CD14-positive monocyte (primary cell): ENCODE measurements at regions not wholly inside any gene's neighbourhood (a gene's known extent, or its start where the extent isn't known, plus 50 kb on each side); places are given as distances from the start of the nearest gene placed in this dataset.
"Not testable (repeated sequence)": the region's sequence is repeated elsewhere in the genome, so short reads cannot be mapped to it uniquely, and the experiment has no call there.

Experiments
- DNase-seq, 3 donors: peaks; one replicate each; pipeline ENCODE4 v3.0.0-alpha.2; 2011 to 2022
- H2AFZ ChIP-seq: 2 replicates; pipeline ENCODE4 v1.6.0; 2012; ENCODE audit warnings: mild to moderate bottlenecking, low read depth, low read length, inconsistent platforms; ENCODE audit not compliant: insufficient read depth, poor library complexity, severe bottlenecking
- H3K27ac ChIP-seq, 2 donors: 1 replicate in 1 of 2; 2 replicates in 1 of 2; pipeline ENCODE4 v1.5.1; 2012 to 2013; ENCODE audit warnings: low read length in 2 of 2, control low read depth in 1 of 2, inconsistent platforms in 1 of 2, low read depth in 1 of 2, mild to moderate bottlenecking in 1 of 2
- H3K27me3 ChIP-seq, 2 donors: one replicate each; pipeline versions ENCODE4 v1.6.0 to v1.6.1; 2011 to 2013; ENCODE audit warnings: low read length in 2 of 2; ENCODE audit not compliant: control insufficient read depth in 2 of 2, insufficient read depth in 2 of 2
- H3K36me3 ChIP-seq, 2 donors: replicated peaks in 1 of 2; 1 replicate in 1 of 2; 2 replicates in 1 of 2; pipeline versions ENCODE4 v1.5.1 to v1.6.1; 2012 to 2013; ENCODE audit warnings: low read length in 2 of 2, control low read depth in 1 of 2, inconsistent platforms in 1 of 2, mild to moderate bottlenecking in 1 of 2; ENCODE audit not compliant: insufficient read depth in 2 of 2, control insufficient read depth in 1 of 2
- H3K4me1 ChIP-seq, 2 donors: 1 replicate in 1 of 2; 2 replicates in 1 of 2; pipeline versions ENCODE4 v1.5.1 to v1.6.1; 2012 to 2013; ENCODE audit warnings: low read length in 2 of 2, control low read depth in 1 of 2, inconsistent platforms in 1 of 2, mild to moderate bottlenecking in 1 of 2, moderate library complexity in 1 of 2; ENCODE audit not compliant: insufficient read depth in 2 of 2, control insufficient read depth in 1 of 2
- H3K4me2 ChIP-seq: replicated peaks from 2 replicates; pipeline ENCODE3; 2012; ENCODE audit warnings: low read length, moderate library complexity, mild to moderate bottlenecking; ENCODE audit not compliant: poor library complexity, severe bottlenecking; ENCODE audit errors: extremely low read depth
- H3K4me3 ChIP-seq, 3 experiments: fragments of 200-600 bp in 1 of 3; sonication (generic) in 1 of 3; replicated peaks in 1 of 3; 1 replicate in 2 of 3; 2 replicates in 1 of 3; pipeline ENCODE4 v1.5.1; 2011 to 2013; ENCODE audit warnings: low read length in 3 of 3, mild to moderate bottlenecking in 3 of 3, control low read depth in 2 of 3, low read depth in 2 of 3, inconsistent platforms in 1 of 3, moderate library complexity in 1 of 3
- H3K79me2 ChIP-seq: 2 replicates; pipeline ENCODE4 v1.6.0; 2012; ENCODE audit warnings: mild to moderate bottlenecking, control low read depth, inconsistent platforms, low read length, moderate library complexity; ENCODE audit not compliant: insufficient read depth
- H3K9ac ChIP-seq: 2 replicates; pipeline ENCODE4 v1.6.0; 2017; ENCODE audit warnings: low read length, mild to moderate bottlenecking; ENCODE audit not compliant: insufficient read depth, poor library complexity, severe bottlenecking
- H3K9me3 ChIP-seq, 2 donors: replicated peaks in 1 of 2; 1 replicate in 1 of 2; 2 replicates in 1 of 2; pipeline versions ENCODE4 v1.5.1 to v1.6.1; 2012 to 2013; ENCODE audit warnings: low read length in 2 of 2, control low read depth in 1 of 2; ENCODE audit not compliant: control insufficient read depth in 1 of 2, insufficient read depth in 1 of 2
- H4K20me1 ChIP-seq: 2 replicates; pipeline ENCODE4 v1.6.0; 2012; ENCODE audit warnings: mild to moderate bottlenecking, low read length, control low read depth, moderate library complexity; ENCODE audit not compliant: insufficient read depth
- H3K27ac Mint-ChIP-seq, 7 donors: one replicate each; pipeline ENCODE4 v1.8.0; 2020; ENCODE audit warnings: mild to moderate bottlenecking in 7 of 7, mixed read lengths in 7 of 7, moderate library complexity in 6 of 7, inconsistent platforms in 2 of 7
- H3K27me3 Mint-ChIP-seq, 3 donors: one replicate each; pipeline ENCODE4 v1.8.0; 2021 to 2022; ENCODE audit warnings: low read depth in 3 of 3, mild to moderate bottlenecking in 3 of 3, mixed read lengths in 3 of 3, moderate library complexity in 3 of 3, inconsistent platforms in 1 of 3
- H3K36me3 Mint-ChIP-seq, 2 donors: one replicate each; pipeline ENCODE4 v1.8.0; 2020; ENCODE audit warnings: mixed read lengths in 2 of 2, inconsistent platforms in 1 of 2, mild to moderate bottlenecking in 1 of 2
- H3K4me1 Mint-ChIP-seq: one replicate; pipeline ENCODE4 v1.8.0; 2020; ENCODE audit warnings: mild to moderate bottlenecking, mixed read lengths
- H3K4me3 Mint-ChIP-seq, 2 donors: one replicate each; pipeline ENCODE4 v1.8.0; 2020; ENCODE audit warnings: mild to moderate bottlenecking in 2 of 2, mixed read lengths in 2 of 2, moderate library complexity in 1 of 2
- H3K9me3 Mint-ChIP-seq, 7 donors: one replicate each; pipeline ENCODE4 v1.8.0; 2020 to 2022; ENCODE audit warnings: mixed read lengths in 7 of 7, mild to moderate bottlenecking in 6 of 7, moderate library complexity in 6 of 7, inconsistent platforms in 2 of 7
- CTCF ChIP-seq: fragments of 200-600 bp; IDR thresholded peaks from one replicate; pipeline ENCODE4 v1.8.0; 2022; ENCODE audit warnings: antibody characterized with exemption, mild to moderate bottlenecking
- WGBS: methylation state at CpG from one replicate; pipeline ENCODE4 v1.1.5; 2013; ENCODE audit warnings: missing lambda C conversion rate; ENCODE audit not compliant: insufficient coverage; 5-methylcytosine and 5-hydroxymethylcytosine counted together
- intact Hi-C, 2 donors: fragments of 100-400 bp; cut with micrococcal nuclease; formaldehyde crosslinking; loops; one replicate each; pipeline versions ENCODE4 v1.15.0 to v1.15.1; 2023

GRCh38 chr16:88132836-88133506, 181.7 kb downstream of the BANP start:
- 93% methylated on average over 22 of the region's 27 CpGs for WGBS
- Mint-ChIP-seq H3K4me1 (no peaks in the 10 kb centered on the region), H3K36me3 (no peaks in the 10 kb centered on the region), H3K4me3 (no peak overlapping the region), H3K9me3 (peaks cover 0 to 6% (median 4%) of the 10 kb centered on the region in 7 donors), H3K27me3 (peaks cover 5 to 8% (median 6%) of the 10 kb centered on the region in 3 donors), H3K27ac (no peak overlapping the region)
- Histone ChIP-seq H2AFZ (no peak overlapping the region), H3K27me3 (no peaks in the 10 kb centered on the region), H3K9me3 (peaks cover 1 to 4% of the 10 kb centered on the region in 2 donors), H3K4me1 (no peaks in the 10 kb centered on the region), H3K9ac (no peak overlapping the region), H3K79me2 (no peaks in the 10 kb centered on the region), H3K4me2 (no peak overlapping the region), H3K27ac (no peak overlapping the region), H3K4me3 (no peak overlapping the region), H3K36me3 (no peaks in the 10 kb centered on the region), H4K20me1 (no peaks in the 10 kb centered on the region)
- no peak for TF ChIP-seq CTCF
- no peak for DNase-seq
- intact Hi-C loops = no loop called here

GRCh38 chr16:88133507-88133843, 182.2 kb downstream of the BANP start:
- WGBS = no CpG with 5 or more reads among the region's 4 CpGs
- H3K4me1 Mint-ChIP-seq = no peaks in the 10 kb centered on the region

GRCh38 chr16:88134172-88134898, 183.1 kb downstream of the BANP start:
- H3K36me3 ChIP-seq, H3K4me3 ChIP-seq, H3K79me2 ChIP-seq, H3K4me2 ChIP-seq, H3K27me3 Mint-ChIP-seq, H3K27ac ChIP-seq, H3K4me1 Mint-ChIP-seq, H4K20me1 ChIP-seq, H3K27me3 ChIP-seq, H3K9ac ChIP-seq, H3K4me3 Mint-ChIP-seq, intact Hi-C loops, H3K4me1 ChIP-seq, H3K27ac Mint-ChIP-seq, H2AFZ ChIP-seq, DNase-seq, H3K36me3 Mint-ChIP-seq: not testable (repeated sequence)
- 97% methylated on average over 10 of the region's 21 CpGs for WGBS
- peaks cover 11 to 19% (median 14%) of the 10 kb centered on the region in 7 donors for H3K9me3 Mint-ChIP-seq
- H3K9me3 ChIP-seq = peaks cover 13 to 15% of the 10 kb centered on the region in 2 donors

More at GRCh38 chr16:88133507-88133843, 182.2 kb downstream of the BANP start:
- no peak overlapping the region for H3K4me2 ChIP-seq
- TF ChIP-seq CTCF = no peak
- Mint-ChIP-seq H3K9me3 (peaks cover 4 to 11% (median 7%) of the 10 kb centered on the region in 7 donors), H3K27me3 (peaks cover 5 to 8% (median 7%) of the 10 kb centered on the region in 3 donors), H3K27ac (no peak overlapping the region), H3K4me3 (no peak overlapping the region), H3K36me3 (no peaks in the 10 kb centered on the region)
- DNase-seq = no peak
- no peaks in the 10 kb centered on the region for H3K4me1 ChIP-seq
- H3K4me3 ChIP-seq = no peak overlapping the region
- no peak overlapping the region for H3K27ac ChIP-seq
- no peaks in the 10 kb centered on the region for H3K36me3 ChIP-seq
- no peaks in the 10 kb centered on the region for H3K79me2 ChIP-seq
- H3K9me3 ChIP-seq = peaks cover 6 to 8% of the 10 kb centered on the region in 2 donors
- intact Hi-C loops = no loop called here
- no peaks in the 10 kb centered on the region for H4K20me1 ChIP-seq
- H3K27me3 ChIP-seq = no peaks in the 10 kb centered on the region
- no peak overlapping the region for H2AFZ ChIP-seq
- no peak overlapping the region for H3K9ac ChIP-seq
